RCC 7860 (cell line): ENCODE measurements at regions not wholly inside any gene's neighbourhood (a gene's known extent, or its start where the extent isn't known, plus 50 kb on each side); places are given as distances from the start of the nearest gene placed in this dataset.

Experiments
- DNase-seq: peaks from one replicate; pipeline ENCODE4 v3.0.0-alpha.2; 2015; ENCODE audit warnings: low spot score
- FAIRE-seq: peaks from 2 replicates; lab custom pipeline; 2012; peaks lifted over from hg19 to GRCh38; lab: Jason Lieb, UNC

DNA sequence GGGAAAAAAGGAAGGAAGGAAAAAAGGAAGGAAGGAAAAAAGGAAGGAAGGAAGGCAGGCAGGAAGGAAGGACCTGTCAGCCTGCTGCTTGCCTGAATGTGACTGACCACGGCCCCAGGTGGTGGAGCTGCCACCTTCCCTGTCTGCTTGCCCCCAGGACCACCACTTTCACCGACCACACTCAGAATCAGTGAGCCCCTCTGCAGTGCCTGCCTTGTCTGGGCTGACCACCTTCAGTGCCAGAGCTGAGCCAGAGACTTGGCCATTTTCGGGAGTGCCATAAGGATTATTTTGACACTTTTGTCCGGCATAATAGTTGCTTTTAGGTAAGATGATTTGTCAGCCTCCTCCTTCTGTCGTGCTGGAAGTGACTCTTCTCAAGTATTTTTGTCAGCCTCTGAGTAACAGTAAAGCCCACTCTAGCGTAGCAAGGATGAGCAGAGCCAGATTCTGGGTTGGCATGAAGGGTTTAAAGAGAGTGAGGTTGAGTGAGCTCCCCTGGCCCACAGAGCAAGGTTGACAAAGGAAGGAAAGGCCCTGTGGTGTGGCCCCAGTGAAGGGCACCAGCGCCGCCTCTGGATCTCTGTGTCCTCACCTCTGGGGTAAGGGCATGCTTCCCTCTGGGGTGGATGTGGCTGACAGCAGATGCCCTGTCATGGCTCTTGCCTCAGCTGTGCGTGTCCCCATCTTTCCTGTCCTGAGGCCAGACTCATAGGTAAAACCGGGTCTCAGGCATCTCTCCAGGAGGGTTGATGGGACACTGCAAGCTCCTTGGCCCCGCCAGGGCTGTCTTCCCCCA is 214.7 kb upstream of the FOXQ1 start:
- FAIRE-seq, result no peak

DNA sequence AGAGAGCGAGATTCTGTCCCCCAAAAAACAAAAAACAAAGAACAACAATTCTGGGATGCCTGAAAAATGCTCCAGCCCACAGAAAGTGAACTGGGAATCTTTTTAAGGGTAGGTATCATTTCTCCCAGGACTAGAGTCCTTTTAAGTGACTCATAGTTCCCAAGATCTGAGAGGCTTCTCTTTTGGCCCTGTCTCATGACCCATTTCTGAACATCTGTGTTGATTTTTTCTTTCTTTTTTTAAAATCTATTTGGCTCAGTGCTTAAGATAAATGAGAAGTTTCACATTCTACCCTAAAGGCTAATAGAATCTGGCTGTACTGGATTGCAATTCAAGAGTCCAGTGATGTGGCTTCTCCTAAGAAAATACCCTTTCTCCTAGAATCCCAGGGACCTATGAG is 217.6 kb upstream of the FOXQ1 start:
- FAIRE-seq (no peak), DNase-seq (no peak)

More for the DNA sequence above, 214.7 kb upstream of the FOXQ1 start:
- DNase-seq, result no peak

DNA sequence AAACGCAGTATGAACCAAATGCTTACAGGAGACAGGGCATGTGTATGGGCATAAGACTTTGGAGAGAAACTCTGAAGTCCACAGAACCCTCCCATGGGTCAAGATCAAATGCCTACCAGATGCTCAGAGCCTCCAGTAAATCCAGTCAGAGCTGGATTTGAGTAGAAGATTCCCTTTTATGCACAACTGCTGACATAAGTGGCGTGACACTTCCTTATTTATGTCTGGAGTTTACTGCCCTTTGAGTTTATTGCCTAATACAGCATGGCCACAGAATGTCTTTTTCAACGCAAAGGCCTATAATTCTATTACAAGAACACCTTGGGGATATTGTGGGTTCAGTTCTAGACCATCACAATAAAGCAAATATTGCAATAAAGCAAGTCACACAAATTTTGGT is 220.0 kb upstream of the FOXQ1 start:
- DNase-seq (no peak), FAIRE-seq (no peak)

DNA sequence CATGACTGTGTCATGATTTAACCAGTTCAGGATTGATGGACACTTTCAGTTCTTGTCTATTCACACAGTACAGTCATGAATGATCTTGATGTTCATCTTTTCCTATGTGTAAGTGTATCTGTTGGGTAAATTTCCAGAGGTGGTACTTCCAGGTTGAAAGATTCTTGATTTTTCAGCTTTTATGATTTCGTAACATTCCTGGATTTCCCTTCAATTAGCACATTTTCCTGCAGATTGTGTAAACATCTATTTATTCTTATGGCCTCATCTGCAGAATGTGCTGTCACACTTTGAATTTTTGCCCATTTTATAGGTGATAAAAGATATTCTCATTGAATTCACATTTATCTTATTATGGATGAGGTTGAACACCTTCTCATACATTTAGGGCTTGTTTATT is 222.0 kb upstream of the FOXQ1 start:
- DNase-seq (no peak), FAIRE-seq (no peak)

DNA sequence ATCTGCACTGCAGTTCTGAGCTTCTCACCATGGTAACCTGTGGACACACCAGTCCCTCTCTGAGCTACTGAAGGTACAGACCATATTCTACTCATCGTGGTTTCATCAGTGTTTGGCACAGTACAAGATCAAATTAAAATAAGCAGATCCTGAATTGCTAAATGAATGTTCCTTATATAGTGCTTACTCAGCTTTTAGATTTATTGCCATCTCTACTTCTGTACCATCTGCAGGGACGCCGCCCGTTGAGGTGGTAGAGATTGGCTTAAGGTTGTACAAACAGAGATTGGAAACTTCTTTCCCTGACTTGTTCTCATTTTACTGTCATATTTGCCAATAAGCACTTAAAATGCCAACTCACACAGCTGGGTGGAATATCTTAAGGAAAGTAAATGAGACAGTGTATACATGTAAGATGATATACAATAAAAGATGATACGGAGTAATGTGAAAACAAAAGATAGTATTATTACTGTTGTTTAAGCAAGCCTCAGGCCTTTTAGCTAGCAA is 223.4 kb upstream of the FOXQ1 start:
- DNase-seq (no peak), FAIRE-seq (no peak)

DNA sequence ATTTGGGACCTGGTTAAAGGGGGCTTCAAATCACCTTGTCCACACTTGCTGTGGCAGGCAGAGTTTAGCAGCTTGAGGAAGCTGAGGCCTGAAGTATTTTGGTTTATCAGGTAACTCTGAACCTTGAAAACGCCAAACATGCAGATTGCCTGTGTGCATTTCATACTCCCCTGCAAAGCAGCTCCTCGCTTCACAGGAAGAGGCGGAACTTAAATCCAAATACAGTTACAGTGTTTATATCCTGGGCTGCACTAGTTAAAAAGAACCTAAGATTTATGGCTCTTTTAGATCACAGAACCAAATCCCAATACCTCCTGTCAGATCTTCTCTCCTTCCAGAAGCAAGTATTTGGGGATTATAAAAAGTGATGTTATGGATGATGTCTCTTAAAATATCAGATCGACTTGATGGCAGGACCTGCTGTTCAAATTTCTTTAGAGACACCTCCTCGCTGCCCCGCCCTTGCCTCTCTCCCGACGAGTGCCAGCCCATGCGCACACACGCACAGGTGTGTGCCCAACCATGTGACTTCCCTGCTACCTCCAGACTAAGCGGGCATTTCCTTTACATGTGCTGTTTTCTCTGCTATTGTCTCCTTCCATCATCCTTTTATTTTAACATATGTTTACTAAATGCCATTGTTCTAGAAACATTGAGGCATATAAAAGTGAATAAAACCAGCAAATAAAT is 224.6 kb upstream of the FOXQ1 start:
- DNase-seq (no peak), FAIRE-seq (no peak)

DNA sequence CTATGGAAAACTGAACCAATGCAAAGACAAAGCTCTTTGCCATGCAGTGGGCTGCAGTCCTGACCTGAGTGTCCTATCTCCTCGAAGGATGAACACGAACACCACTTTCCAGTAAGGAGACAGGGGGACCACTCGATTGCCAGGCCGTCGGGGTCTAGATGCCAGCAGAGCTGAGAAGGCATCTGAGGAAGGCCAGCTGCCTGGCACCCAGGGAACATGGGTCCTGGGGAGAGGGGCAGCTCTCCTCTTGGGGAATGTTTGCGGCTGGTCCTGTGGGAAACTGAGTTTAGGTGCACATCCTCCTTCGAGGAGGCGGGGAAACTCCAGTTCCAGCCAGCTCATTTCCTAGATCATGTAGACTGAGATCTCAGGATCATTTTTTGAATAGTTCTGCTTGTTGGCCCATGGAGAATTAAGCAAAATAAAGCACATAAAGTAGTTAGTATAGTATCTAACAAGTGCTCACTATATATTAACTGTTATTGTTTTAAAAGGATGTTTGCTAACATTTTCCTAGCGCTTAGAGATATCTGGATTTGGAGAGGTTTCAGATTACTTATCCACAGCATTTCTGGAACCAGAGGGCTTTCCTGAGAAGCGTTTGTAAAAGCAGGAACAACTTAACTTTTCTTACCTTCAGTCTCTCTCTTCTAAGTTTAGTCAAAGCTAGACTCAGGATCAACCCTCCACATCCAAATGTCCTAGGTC is 225.3 kb upstream of the FOXQ1 start:
- DNase-seq (no peak), FAIRE-seq (no peak)

DNA sequence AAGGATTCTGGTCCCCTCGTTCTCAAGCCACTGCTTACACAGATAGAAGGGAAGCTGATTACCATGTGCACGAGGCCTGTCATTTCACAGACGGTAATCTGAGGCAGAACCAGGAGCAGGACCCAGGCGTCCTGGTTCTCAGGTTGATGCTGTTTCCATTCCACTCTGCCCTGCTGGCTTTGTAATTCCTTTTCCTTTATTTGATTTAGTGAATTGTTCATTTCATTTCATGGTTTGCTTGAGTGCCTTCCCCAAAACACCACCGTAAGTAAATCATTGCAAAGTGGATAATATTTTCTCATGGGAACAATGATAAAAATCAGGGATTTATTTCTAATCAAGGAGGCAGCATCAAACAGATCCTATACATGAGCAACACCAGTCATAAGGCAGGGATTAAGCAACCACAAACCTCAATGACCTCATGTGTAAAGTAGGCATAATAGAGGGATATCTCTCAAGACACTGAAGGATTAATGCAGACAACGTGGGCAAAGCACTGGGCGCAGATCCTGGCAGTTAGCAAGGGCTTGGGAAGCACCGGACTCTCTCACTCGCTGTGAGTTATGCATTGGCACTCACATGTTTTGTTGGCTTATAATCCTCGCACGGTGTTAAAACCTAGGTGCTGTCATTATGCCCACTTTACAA is 229.5 kb upstream of the FOXQ1 start:
- peak; percentile 95 for FAIRE-seq

DNA sequence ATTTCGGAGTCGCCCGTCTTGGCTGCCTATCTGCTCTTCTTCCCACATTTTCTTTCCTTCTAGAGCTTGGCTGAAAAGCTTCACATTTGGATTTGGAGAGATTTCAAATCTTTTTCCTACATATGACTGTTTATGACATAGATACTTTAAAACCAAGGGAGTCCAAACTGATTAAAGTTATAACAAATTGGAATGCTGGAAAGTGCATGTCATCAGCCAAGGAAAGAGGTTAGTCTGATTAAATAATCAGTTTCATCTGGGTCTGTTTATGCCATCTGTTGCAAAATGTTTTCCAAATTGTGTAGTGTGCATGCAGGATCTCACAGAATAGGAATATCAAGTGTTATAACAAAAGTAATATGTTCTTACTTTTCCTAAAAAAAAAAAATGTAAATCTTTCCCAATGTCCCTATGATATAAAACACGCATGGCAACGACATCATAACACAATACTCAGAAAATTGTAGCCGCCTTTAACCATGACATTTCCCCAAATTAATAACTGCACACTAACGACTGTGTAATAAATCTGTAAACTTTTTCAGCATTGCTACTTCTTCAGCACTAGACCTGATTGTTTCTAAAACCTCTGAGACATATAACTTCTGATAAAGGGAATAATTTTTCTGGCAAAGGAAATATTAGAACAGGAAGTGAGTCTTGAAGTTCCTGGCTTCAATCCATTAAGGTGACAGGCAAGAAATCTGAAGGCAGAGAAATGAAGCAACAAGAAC is 230.2 kb upstream of the FOXQ1 start:
- no peak for FAIRE-seq
- peak; percentile 5 for DNase-seq

More for the DNA sequence above, 229.5 kb upstream of the FOXQ1 start:
- DNase-seq, result peak; percentile 82

DNA sequence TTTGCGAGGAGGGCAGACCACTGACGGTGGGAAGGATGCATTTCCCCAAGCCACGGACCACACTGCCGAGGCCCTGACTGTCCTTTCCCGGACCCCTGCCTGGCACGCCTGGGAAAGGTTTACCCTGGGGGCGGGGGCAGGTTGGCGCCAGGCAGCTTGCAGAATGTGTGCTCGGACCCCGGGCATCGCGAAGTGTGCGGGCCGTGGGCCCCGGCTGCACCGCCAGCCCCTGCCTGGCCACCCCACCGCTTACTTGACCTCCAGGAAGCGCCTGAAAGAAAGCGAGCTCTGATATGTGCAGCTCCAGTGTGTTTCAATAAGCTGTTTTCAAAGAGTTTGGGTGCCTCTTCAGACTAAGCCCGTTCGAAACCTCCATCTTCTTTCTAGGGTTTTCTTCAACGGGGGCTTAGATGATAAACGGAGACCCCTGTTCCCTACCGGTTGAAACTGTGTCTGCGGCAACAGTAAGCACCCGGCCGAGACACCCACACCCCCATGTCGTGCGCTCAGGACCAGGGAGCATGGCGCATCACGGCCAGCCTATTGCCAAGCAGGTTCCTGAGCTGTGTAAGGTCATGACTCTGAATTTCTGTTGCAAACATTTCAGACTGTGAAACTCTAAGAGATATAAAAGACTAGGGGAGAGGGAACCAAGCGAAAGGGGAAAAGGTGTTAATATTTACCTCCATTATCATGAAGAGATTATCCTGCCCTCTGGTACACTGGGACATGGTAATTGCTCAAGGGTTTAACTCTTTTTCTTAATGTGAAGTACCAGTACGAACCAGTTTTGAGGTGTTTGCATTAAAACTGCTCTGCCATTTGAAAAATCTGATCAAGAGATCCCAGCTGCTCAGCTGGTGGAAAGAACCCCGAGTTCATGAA is 231.2 kb upstream of the FOXQ1 start:
- DNase-seq (no peak), FAIRE-seq (no peak)

DNA sequence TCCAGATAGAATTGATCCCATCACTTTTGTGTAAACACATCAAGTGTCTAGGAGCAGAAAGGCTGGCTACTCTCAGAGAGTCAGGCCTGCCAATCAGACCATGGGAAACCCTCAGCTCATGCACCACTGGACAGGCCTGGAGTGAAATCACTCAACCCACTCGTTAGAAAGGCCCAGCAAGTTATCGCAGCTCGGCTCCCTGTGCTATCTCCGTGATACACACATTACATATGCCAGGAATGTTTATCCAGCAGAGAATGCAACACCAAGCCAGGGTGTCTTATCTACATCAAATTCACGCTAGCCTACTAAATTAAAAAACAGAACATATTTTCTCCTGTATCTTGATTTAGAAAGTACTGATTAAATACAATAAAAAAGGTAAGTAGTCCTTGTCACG is 232.4 kb upstream of the FOXQ1 start:
- FAIRE-seq (peak; percentile 45), DNase-seq (peak; percentile 19)

DNA sequence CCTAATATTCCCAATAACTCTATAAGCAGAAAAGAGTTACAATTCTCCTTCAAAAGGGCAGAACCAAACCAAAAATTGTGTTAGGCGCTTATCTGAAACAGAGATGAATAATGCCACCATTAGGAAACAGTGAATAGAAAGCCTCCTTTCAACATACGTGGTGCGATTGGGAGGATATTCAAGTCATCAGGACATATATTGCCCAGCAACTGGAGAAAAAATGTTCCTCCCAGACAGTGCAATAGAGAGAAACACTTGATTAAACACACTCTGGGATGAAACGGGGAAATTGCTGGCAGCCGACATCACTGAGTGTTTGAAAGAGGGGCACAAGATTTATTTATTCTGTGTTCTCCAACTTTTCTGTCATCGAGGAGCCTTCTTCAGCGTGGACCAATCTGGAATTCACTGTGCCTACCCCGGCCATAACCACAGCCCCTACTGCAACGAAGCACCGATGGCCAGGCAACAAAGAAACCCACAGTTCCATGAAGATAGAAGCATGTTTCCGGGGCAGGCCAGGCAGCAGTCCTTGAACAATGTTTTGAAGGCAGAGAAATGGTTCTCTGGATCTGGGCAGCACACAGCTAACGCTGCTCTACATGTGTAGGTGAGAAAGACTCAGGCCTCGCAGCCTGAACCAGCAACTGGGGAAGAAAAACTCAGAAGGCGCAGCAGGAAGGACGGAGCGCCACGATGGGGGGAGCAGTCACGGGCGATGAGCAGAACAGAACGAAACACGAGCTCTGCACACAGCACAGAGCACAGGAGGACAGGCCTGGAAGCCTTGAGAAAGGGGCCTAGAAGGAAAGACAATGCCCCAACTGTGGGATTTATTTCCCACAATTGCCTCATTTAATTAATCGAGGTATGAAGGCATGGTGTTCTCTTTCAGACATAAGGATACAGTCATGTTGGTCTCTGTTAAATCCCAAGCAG is 234.2 kb upstream of the FOXQ1 start:
- DNase-seq (no peak), FAIRE-seq (no peak)

DNA sequence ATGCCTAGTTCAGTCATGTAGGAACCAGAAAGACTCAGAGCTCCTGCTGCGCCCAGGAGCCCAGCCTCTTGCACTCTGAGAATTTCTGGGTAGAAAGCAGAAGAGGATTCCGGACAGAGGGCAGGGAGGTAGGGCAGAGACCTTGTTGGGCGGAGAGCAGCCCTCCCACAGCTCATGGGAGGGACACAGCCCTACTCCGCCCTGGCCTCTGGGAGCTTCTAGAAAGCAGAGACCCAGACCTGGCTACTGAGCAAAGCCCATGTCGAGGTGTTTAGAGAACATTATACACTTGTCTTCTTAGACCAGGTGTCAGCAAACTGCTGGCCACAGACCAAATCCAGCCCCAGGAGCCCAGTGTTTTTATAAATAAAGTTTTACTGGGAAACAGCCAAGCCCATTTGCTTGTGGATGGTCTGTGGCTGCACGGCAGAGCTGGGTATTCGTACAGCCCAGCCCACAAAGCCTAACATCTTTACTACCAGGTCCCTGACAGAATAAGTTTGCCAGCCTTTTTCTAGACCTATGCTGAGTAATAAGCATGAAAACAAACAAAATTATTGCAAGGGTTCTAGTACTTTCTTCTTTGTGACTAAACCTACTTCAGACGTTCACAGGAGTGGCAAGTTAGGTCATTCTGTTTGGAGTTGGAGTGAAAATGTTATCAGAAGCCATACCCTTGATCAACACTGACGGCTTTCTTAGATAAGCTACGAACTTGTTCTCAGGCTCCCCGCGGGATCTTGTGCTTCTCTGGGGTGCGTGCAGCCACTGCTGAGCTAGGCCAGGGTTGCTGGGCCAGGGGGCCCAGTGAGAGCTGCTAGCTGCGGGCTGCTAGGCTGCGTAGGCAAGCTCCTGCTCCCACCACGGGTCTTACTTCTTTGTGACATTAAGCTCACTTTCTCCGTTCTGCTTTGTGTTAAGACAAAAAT is 235.1 kb upstream of the FOXQ1 start:
- no peak for DNase-seq
- no peak for FAIRE-seq

DNA sequence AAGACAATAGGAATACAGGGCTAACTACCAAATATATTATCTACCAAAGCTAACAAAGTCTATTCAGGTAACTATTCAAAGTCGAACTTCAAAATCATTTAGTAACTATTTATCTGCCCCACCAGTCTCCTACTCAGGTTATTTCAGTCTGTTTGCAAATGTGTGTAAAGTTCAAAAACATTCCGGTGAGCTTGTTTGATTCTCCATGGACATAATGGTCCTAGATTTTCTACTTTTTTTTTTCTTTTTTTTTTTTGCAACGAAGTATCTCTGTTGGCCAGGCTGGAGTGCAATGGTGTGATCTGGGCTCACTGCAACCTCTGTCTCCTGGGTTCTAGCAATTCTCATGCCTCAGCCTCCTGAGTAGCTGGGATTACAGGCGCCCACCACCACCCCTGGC is 236.0 kb upstream of the FOXQ1 start:
- DNase-seq (no peak), FAIRE-seq (no peak)

DNA sequence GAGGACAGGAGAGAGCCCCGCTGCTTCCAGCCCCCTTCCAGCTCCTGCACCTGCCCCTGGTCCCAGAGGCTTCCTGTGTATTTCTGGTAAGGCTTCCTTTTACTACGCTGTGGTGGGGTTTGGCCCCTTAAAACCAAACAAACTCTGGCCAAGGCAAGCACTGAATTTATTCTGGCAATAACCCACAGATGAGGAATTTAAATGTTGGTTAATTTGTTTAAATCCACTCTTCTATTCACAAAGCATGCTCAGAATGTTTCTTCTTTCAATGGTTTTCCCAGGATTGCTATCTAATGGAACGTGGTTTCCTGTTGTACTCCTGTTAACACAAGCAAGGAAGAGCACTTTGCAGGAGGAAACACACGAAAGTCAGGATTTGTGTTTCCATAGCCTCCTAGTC is 236.5 kb upstream of the FOXQ1 start:
- FAIRE-seq (no peak), DNase-seq (no peak)

DNA sequence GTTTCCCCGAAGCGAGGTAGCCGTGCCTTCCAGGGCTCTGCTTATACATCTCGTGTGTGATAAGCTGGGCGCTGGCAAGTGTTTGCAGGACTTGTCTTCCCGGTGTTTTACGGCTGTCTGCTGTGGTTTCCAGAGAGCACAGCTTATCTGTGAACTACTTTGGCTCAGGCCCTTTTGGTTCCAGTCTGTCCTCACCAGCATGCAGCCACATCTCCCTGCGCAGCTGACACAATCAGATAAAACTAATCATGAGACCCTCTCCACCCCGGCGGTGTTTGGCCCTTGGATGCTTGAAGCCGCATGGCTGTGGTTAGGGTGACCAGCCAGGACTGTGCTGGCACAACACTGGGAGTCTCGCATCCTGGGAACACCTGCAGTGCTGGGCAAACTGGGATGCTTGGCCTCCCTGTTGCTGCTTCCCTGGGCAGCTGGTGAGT is 241.8 kb upstream of the FOXQ1 start:
- no peak for FAIRE-seq

DNA sequence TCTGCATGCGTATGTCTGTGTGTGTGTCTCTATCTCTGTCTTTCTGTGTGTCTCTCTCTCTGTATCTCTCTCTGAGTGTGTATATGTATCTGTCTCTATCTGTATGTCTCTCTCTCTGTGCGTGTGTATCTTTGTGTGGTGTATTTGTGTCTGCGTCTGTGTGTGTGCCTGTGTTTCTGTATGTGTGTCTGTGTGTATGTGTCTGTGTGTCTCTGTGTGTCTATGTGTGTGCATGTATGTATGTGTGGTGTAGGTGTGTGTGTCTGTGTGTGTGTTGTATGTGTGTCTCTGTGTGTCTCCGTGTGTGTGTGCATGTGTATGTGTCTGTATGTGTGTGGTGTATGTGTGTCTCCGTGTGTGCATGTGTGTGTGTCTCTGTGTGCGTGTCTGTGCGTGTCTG is 243.0 kb upstream of the FOXQ1 start:
- FAIRE-seq (no peak), DNase-seq (no peak)

More for the DNA sequence above, 241.8 kb upstream of the FOXQ1 start:
- DNase-seq, result no peak
